Right lobe of liver (tissue), 4 donors: ENCODE measurements at regions not wholly inside any gene's neighbourhood (a gene's known extent, or its start where the extent isn't known, plus 50 kb on each side); places are given as distances from the start of the nearest gene placed in this dataset.

Experiments used
- CTCF ChIP-seq, 4 donors: fragments of 200-600 bp in 3 of 4; fragments of 450-650 bp in 1 of 4; IDR thresholded peaks; one replicate each; pipeline versions ENCODE4 v1.5.1 to v1.8.0; 2016 to 2022; ENCODE audit warnings: antibody characterized with exemption in 4 of 4, mild to moderate bottlenecking in 2 of 4
- POLR2A ChIP-seq: fragments of 450-650 bp; IDR thresholded peaks from one replicate; pipeline ENCODE4 v1.6.1; 2017; ENCODE audit warnings: antibody characterized with exemption, mild to moderate bottlenecking
- donor health status: DM: no; HTN: no; CAD: no.
- donor health status: DM: no; HTN: no; CAD: no.
- donor health status: DM: no; HTN: yes; CAD: no.

- TF ChIP-seq CTCF (IDR thresholded peaks at IDR 0.05) (no peak), POLR2A (no peak)
Measured at GRCh38 chr6:147925826-147926225, 416.8 kb upstream of the SASH1 start.
